Transverse colon (tissue), 3 donors: ENCODE measurements at regions not wholly inside any gene's neighbourhood (a gene's known extent, or its start where the extent isn't known, plus 50 kb on each side); places are given as distances from the start of the nearest gene placed in this dataset.

Source experiments
- CTCF ChIP-seq, 5 experiments: fragments of 200-600 bp in 3 of 5; fragments of 450-650 bp in 2 of 5; sonication (generic) in 3 of 5; IDR thresholded peaks; 1 replicate in 2 of 5; 2 replicates in 3 of 5; pipeline ENCODE4 v1.5.1; 2016 to 2017; ENCODE audit warnings: antibody characterized with exemption in 5 of 5, inconsistent platforms in 3 of 5, mild to moderate bottlenecking in 2 of 5, moderate library complexity in 1 of 5
- EP300 ChIP-seq: sonication (generic); formaldehyde crosslinking; IDR thresholded peaks from one replicate; pipeline ENCODE4 v1.6.1; 2017; ENCODE audit warnings: antibody characterized with exemption, low read depth

GRCh38 chr7:49522111-49522510, 251.3 kb upstream of the VWC2 start:
- no peak for TF ChIP-seq CTCF (IDR thresholded peaks at IDR 0.05)
- TF ChIP-seq EP300 = no peak
